Heart right ventricle (tissue), 16 donors: ENCODE measurements at regions not wholly inside any gene's neighbourhood (a gene's known extent, or its start where the extent isn't known, plus 50 kb on each side); places are given as distances from the start of the nearest gene placed in this dataset.

Experiments used
- ATAC-seq, 8 donors: fragments of 200-7000 bp; cut with Tn5 transposase; one replicate each; pipeline ENCODE4 v1.9.1; 2020; ENCODE audit warnings: mild to moderate bottlenecking in 8 of 8, moderate library complexity in 8 of 8, moderate number of reproducible peaks in 1 of 8
- DNase-seq, 2 donors: peaks; one replicate each; pipeline ENCODE4 v3.0.0-alpha.2; 2020
- H3K27ac ChIP-seq, 10 donors: fragments of 200-600 bp; sonication (generic) in 2 of 10; one replicate each; pipeline versions ENCODE4 v1.5.0 to v1.8.0; 2020 to 2022; ENCODE audit warnings: mild to moderate bottlenecking in 3 of 10
- H3K27me3 ChIP-seq, 7 donors: fragments of 200-600 bp; one replicate each; pipeline ENCODE4 v1.8.0; 2021 to 2022; ENCODE audit warnings: mild to moderate bottlenecking in 2 of 7
- H3K36me3 ChIP-seq, 9 donors: fragments of 200-600 bp; sonication (generic) in 1 of 9; one replicate each; pipeline versions ENCODE4 v1.5.0 to v1.8.0; 2020 to 2022; ENCODE audit warnings: mild to moderate bottlenecking in 2 of 9
- H3K4me1 ChIP-seq, 9 donors: fragments of 200-600 bp; sonication (generic) in 1 of 9; one replicate each; pipeline versions ENCODE4 v1.5.0 to v1.8.0; 2020 to 2022; ENCODE audit warnings: mild to moderate bottlenecking in 4 of 9
- H3K4me3 ChIP-seq, 10 donors: fragments of 200-600 bp; sonication (generic) in 2 of 10; one replicate each; pipeline versions ENCODE4 v1.5.0 to v1.8.0; 2020 to 2022; ENCODE audit warnings: mild to moderate bottlenecking in 7 of 10, moderate library complexity in 2 of 10
- H3K9me3 ChIP-seq, 11 donors: fragments of 200-600 bp in 10 of 11; sonication (generic) in 2 of 11; one replicate each; pipeline versions ENCODE4 v1.5.0 to v1.8.0; 2013 to 2022; ENCODE audit warnings: mild to moderate bottlenecking in 2 of 11, control low read depth in 1 of 11, moderate library complexity in 1 of 11
- WGBS, 2 donors: extraction: QIAGEN DNeasy Blood & Tissue Kit; methylation state at CpG; one replicate each; pipeline ENCODE4 v1.1.7; 2013; ENCODE audit warnings: inconsistent platforms in 1 of 2; 5-methylcytosine and 5-hydroxymethylcytosine counted together
- intact Hi-C, 10 donors: fragments of 100-400 bp; cut with DNase I; formaldehyde crosslinking; loops; one replicate each; pipeline versions ENCODE4 v1.11.1 to v1.14.2; 2022
- TF ChIP-seq, protein P1 (sequence below), 9 donors: fragments of 200-600 bp; sonication (generic) in 2 of 9; IDR thresholded peaks; one replicate each; pipeline versions ENCODE4 v1.5.0 to v1.8.0; 2021 to 2022; ENCODE audit warnings: antibody characterized with exemption in 9 of 9, mild to moderate bottlenecking in 5 of 9, moderate library complexity in 1 of 9
- donor health status: Arrhythmogenic right ventricular cardiomyopathy.
- donor health status: ischemic (EF 13 %, LVEDD 7.1; RV severe dilation, severe dysfunction).
- donor health status: healthy with polysubstance abuse.
- donor health status: DM: no; HTN: yes; CAD: no.
- donor health status: DM: no; HTN: no; CAD: no.
- donor health status: ischemic (EF 25% LVEDD 6.9; RV normal size, moderate dysfunction).
- donor health status: ischemic (EF 25% LVEDD 5.7; RV mildly dilated, moderate dysfunction).
- donor health status: healthy.
- donor health status: DM: yes; HTN: yes; CAD: no.
- donor health status: Ischemic cardiomyopathy.
- donor health status: ischemic (EF 35%, LVEDD 5.7; RV mildly dilated, moderate dysfunction).
- donor health status: nonischemic (EF 11% LVEDD 7.7; RV severe dilation, severe dysfunction).
- donor health status: DM: yes; HTN: yes; CAD: no.
- donor health status: PGD.
- donor health status: ischemic (EF 29% LVEDD 5.4; RV normal size, mild dysfunction).
- donor health status: nonischemic (EF 23%, LVEDD 6.1; RV moderate dilation, normal function).

DNA sequence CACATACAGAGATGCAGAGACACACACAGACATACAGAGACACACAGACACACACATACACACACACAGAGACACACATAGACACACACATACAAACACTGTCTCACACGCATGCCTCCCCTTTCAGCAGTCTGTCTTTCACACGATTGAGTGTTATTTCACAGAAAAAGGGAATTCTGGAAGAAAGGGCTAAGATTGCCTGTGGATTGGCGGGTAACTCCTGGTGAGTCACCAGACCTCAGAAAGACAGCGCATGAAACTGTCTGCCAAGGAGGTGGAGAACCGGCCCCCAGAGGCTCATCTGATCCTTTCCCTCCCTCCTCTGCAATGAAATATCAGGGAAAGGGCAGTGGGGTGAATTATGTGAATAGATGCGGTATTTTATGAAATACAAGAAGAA, 127.2 kb upstream of the GSC start:
- 59 to 64% methylated on average over 6 of the region's 6 CpGs for WGBS, 2 donors

GRCh38 chr14:94893411-94894160, 123.7 kb upstream of the GSC start:
- Histone ChIP-seq H3K4me1 (no peaks in the 10 kb centered on the region), H3K4me3 (no peak overlapping the region), H3K27ac (no peak overlapping the region), H3K9me3 (peaks cover 0 to 8% (median 0%) of the 10 kb centered on the region in 11 donors), H3K36me3 (no peaks in the 10 kb centered on the region), H3K27me3 (peaks cover 0 to 40% (median 16%) of the 10 kb centered on the region in 7 donors)
- intact Hi-C loops = no loop called here
- TF ChIP-seq, protein P1, sequence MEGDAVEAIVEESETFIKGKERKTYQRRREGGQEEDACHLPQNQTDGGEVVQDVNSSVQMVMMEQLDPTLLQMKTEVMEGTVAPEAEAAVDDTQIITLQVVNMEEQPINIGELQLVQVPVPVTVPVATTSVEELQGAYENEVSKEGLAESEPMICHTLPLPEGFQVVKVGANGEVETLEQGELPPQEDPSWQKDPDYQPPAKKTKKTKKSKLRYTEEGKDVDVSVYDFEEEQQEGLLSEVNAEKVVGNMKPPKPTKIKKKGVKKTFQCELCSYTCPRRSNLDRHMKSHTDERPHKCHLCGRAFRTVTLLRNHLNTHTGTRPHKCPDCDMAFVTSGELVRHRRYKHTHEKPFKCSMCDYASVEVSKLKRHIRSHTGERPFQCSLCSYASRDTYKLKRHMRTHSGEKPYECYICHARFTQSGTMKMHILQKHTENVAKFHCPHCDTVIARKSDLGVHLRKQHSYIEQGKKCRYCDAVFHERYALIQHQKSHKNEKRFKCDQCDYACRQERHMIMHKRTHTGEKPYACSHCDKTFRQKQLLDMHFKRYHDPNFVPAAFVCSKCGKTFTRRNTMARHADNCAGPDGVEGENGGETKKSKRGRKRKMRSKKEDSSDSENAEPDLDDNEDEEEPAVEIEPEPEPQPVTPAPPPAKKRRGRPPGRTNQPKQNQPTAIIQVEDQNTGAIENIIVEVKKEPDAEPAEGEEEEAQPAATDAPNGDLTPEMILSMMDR (IDR thresholded peaks at IDR 0.05) = no peak
- DNase-seq (no peak), ATAC-seq (no peak)
- 53% methylated on average over 17 of the region's 17 CpGs for WGBS, 2 donors

More for the DNA sequence above, 127.2 kb upstream of the GSC start:
- H3K27ac ChIP-seq = no peak overlapping the region
- H3K9me3 ChIP-seq = peaks cover 0 to 8% (median 0%) of the 10 kb centered on the region in 11 donors
- H3K4me3 ChIP-seq = no peak overlapping the region
- TF ChIP-seq, protein P1 (IDR thresholded peaks at IDR 0.05) = no peak
- no peaks in the 10 kb centered on the region for H3K36me3 ChIP-seq
- intact Hi-C loops = no loop called here
- peaks cover 0 to 45% (median 21%) of the 10 kb centered on the region in 7 donors for H3K27me3 ChIP-seq
- no peaks in the 10 kb centered on the region for H3K4me1 ChIP-seq
- DNase-seq (no peak), ATAC-seq (peak in 2 of 8 donors; percentile 38 to 82)

DNA sequence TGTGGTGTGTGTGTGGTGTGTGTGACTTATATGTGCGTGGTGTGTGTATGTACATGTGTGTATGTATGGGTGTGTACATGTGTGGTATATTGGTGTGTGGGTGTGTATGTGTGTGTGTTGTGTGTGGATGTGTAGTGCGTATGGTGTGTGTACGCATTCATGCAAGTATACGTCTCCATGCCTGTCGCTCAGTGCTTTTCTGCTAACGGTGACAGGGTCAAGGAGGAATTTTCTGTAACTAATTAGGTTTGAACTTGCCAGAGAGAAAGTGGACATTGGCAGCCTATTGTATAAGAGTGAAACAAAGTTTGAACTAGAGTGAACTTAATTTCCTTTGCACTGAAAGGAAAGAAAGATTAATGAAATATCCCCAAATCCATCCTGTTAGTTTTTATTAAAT, 120.9 kb upstream of the GSC start:
- TF ChIP-seq, protein P1 (IDR thresholded peaks at IDR 0.05) = no peak
- peaks cover 0 to 40% (median 16%) of the 10 kb centered on the region in 7 donors for H3K27me3 ChIP-seq
- H3K36me3 ChIP-seq = no peaks in the 10 kb centered on the region
- no peaks in the 10 kb centered on the region for H3K4me1 ChIP-seq
- ATAC-seq = no peak
- intact Hi-C loops = no loop called here
- DNase-seq = no peak
- H3K4me3 ChIP-seq = no peak overlapping the region
- H3K9me3 ChIP-seq = peaks cover 0 to 8% (median 0%) of the 10 kb centered on the region in 11 donors
- no peak overlapping the region for H3K27ac ChIP-seq
- 66% methylated on average over 6 of the region's 6 CpGs for WGBS, 2 donors

- ATAC-seq = no peak
- WGBS, 2 donors = 93 to 96% methylated on average over 6 of the region's 6 CpGs
- Histone ChIP-seq H3K9me3 (no peaks in the 10 kb centered on the region), H3K27ac (no peak overlapping the region), H3K36me3 (no peaks in the 10 kb centered on the region), H3K4me1 (no peaks in the 10 kb centered on the region), H3K27me3 (peaks cover 0 to 39% (median 19%) of the 10 kb centered on the region in 7 donors), H3K4me3 (no peak overlapping the region)
- intact Hi-C loops = no loop called here
- no peak for DNase-seq
- TF ChIP-seq, protein P1 (IDR thresholded peaks at IDR 0.05) = no peak
These were observed 119.8 kb upstream of the GSC start for GRCh38 chr14:94889520-94890312.
